HG02840 (cell line): ENCODE measurements at regions not wholly inside any gene's neighbourhood (a gene's known extent, or its start where the extent isn't known, plus 50 kb on each side); places are given as distances from the start of the nearest gene placed in this dataset.

Experiments
- ATAC-seq: cut with Tn5 transposase; IDR thresholded peaks from one replicate; pipeline ENCODE4 v1.9.1; 2021; ENCODE audit warnings: mild to moderate bottlenecking, moderate library complexity, moderate number of reproducible peaks; ENCODE audit not compliant: unreplicated experiment, low FRiP score

DNA sequence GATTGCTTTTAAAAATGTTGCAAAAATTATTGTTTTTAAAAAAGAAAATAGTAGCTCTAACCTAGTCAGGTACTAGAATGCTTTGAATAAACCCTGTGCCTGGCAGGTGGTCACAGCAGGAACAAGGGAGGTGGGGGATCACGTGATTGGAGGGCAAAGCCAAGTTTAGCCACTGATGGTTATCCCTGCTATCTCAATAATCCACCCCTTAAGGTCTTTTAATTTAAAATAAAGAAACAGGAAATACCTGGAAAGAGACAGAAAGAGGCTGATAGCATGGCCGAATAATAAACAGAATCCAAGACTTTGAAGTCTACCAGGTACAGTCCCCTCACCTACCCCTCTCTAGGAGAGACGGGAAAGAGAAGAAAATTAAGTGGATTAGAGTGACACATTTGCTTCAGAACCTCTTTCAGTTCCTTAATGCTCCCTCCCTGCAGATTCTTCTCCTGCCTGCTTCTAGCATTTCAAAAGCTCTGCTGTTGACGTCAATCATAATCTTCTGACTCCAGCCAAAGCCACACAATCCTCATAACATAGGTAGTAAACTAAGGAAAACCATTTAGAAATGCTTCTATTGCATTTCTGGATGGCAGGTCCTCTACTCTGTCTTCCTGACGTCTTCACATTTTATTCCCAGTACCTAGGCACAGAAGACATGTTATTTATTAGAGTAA is 303.4 kb upstream of the MME start:
- ATAC-seq = no peak

DNA sequence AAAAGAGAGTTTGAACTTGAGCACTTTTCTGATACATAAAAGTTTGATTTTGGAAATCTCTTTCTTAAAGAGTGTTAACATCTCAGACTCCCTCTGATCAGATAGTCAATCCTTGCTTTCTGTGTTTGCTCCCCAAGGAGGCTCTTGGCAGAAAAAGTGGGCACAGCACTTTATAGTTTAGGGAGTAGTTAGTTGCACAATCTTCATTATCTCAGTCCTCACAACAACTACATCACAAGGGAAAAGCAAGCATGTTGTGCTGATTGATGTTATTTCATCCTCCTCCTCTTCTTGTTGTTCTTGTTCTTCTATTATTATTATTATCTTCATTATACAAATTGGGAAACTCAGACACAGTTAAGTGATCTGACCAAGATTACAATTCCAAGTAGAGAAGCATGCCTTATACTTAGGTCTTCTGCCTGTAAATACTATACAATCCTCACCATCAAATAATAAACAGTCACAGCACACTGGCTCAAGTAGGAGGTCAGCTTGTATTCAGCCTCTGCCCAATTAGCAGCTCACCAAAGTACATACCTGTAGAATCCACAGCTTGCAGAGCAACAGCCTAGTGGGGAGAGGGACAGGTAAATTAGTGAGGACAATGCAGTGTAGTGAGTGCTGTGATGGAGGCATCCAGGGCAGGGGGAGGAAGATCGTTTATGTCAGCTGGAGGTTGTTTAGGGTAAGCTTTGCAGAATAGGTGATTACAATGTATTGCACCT is 304.1 kb upstream of the MME start:
- no peak for ATAC-seq

DNA sequence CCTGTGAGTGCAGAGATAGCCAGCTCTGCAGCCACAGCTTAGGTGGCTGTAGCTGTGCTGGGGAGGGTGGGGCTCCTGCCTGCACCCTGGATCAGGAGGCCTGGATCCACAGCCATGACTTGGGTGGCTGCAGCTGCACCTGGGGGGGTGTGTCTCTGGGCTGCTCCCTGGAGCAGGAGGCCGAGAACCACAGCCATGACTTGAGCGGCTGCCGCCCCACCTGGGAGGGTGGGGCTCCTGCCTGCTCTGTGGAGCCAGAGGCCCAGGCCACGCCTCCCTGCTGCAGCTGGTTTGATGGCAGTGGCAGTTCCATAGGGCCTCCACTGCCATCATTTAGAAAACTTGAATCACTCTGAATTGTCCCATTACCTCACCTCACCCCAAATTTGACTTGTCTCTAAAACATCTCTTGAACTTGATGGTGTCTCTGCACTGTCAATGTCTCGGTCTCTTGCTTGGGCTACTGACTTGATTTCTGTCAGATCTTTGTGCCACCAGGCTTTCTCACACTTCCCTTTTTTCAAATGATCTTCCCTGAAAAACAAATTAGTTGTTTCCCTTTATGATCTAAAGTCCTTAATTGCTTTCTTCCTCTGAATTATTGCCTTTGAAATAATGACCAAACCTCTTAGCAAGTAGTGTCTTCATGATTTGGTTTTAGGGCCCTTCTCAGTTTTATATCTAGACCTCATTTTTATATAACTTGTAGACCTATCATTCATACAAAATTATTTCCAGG is 313.2 kb upstream of the MME start:
- ATAC-seq = no peak

DNA sequence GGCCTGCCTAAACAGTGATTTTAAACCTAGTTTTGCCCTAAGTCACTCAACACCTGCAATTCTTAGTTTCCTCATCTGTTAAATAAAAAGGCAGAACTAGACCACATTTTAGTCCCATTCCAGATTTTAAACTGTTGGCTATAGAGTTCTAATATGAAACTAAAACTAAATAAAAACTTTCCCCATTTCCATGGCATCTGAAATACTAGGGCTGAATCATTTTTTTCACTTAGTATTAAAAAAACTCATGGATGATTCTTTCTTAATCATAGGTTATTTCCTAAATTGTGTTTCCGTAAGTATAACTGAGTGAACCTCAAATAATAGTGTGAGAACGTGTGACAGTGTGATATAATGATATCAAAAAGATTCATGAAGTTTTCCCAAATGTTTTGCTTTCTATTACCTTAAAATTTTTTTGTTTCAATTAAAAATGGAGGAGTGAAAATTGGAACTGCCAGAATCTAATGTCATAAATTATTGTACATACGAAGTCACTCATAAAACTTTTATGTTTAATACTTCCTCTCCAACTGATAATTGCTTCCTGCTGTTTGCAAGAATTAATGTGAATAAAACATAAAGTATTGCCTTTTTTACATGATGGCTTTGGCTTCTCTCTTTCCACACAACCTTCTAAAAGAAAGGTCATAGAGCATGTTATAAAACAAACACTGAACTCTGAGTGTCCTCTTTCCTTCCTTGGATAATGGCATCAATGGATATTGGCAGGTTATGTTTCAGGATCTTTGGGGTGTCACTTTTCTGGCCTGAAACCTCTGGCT is 315.1 kb upstream of the MME start:
- ATAC-seq = no peak

DNA sequence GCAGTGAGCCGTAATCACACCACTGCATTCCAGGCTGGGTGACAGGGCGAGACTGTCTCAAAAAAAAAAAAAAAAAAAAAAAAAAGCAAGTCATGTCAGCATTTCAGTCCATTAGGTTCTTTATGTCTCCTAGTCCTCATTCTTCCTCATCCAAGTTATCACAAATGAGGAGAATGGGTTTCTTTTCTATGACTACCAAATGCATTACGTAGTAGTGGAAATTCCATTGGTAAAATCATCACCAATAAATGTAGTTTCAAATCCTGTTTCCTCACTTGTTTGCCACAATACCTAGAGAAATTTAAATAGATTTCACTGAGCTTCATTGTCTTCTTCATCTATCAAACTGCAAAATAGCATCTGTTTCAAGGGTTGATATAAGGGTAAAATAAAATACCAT is 317.6 kb upstream of the MME start:
- ATAC-seq = no peak

DNA sequence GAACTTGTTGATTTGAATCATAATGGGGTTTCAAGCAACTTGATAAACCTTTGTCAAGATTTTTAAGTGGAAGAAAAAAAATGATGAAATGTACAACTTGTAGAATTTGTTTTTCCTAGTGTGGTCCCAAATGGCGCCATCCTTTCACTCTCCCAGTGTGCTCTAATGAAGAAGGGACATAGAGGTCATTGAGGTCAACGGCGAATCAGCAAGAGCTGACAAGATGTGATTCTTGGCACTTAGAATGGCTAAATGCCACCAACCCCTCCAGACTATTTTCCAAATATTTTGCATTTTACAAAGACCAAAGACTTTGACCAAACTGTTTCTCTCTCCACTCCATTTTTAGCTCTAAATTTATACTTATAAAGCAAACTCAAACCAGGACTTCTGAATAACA is 320.2 kb upstream of the MME start:
- no peak for ATAC-seq

DNA sequence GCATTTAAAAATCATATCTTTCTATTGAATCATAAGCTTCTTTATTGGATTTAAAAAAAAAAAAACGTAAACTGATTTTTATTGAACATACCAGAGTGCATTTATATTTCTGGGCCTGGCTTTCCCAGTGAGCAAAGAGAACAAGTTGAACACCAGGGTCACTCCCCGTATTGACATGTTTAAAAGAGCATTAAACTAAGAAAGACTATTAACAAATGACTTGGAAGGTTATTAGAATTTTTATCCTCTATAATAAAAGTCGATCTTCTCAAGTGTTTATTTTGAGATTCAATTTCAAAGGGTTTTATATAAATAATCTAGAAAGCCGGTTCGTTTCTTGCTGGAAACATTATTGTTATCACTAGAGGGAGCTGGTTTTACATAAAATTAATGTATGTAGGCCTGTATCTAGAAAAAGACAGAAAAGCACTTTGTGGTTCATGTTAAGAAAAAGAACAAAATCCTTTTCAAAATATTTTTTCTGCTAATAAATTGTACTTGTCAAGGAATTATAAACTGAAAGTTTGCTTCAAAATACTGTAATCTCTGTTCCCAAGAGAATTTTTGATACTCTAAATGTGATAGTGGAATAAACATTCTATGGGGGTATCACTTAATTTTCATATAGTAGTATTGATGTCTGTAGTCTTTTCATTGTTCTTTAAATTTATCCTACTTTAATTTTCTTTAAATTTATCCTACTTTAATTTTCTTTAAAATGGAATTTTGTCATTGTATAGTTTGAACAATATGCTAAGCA is 321.8 kb upstream of the MME start:
- no peak for ATAC-seq

DNA sequence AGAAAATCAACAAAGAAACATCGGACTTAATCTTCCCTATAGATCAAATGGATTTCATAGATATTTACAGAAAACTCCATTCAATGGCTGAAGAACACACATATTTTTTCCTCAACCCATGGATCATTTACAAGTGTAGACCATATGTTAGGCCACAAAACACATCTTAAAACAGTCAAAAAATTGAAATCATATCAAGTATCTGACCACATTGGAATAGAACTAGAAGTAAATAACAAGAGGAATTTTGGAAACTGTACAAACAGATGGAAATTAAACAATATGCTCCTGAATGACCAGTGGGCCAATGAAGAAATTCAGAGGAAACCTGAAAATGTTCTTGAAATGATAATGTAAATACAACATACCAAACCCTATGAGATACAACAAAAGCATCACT is 323.1 kb upstream of the GPR149 start:
- no peak for ATAC-seq

DNA sequence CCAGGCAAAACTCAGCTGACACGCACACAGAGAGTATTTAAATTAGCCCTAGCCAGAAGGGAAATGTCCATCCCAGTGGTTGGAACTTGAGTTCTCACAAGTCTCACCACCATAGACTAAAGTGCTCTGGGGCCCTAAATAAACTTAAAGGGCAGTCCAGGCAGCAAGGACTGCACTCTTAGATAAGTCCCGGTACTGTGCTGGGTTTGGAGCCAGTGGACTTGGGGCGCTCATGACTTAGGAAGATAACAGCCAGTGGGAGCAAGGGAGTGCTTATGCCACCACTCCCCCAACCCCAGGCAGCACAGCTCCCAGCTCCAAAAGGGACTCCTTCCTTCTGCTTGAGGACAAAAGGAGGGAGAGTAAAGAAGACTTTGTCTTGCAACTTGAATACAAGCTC is 319.5 kb upstream of the GPR149 start:
- no peak for ATAC-seq

DNA sequence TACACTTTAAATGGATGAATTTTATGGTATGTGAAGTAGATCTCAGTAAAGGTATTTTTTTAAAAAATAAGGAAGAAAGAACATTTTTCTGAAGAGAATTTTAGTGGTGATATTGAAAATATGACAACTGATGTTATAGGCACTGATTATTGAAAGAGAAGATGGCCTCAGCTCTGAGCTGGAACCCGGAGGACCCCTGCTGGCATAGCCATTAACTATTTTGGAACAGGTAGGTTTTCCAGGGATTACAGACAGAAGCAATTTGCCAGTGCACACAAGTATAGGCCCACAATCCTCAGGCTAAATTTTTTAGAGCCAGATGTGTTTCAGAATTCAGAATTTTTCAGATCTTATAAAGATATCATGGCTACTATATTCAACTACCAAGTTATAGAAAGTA is 315.9 kb upstream of the GPR149 start:
- no peak for ATAC-seq

DNA sequence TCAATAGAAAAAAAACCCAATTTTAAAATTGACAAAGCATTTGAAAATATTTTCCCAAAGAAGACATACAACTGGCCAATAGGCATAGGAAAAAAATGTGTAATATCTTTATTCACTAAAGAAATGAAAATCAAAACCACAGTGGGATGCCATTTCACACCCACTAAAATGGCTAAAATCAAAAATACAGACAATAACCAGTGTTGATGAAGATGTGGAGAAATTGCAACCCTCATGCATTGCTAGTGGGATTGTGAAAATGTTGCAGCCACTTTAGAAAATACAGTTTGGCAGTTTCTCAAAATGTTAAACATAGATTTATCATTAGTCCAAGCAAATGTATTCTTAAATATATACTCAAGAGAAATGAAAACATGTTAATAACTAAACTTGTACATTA is 315.1 kb upstream of the GPR149 start:
- no peak for ATAC-seq

DNA sequence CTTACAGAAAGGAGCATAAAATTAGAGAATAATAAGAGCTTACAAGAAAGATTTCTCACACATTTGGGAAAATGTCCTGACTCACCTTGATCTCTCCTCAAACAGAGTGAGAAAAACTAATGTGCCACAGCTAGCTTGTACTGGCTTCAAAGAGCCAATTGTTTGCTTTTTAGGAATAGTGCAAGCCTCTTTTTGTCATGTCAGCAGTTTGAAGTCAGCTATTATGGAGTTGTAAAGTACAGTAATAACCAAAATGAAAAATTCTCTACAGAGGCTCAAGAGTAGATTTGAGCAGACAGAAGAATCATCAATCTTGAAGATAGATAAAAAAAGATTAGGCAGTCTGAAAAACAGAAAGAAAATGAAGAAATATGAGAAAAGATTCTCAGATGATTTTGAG is 313.4 kb upstream of the GPR149 start:
- ATAC-seq = no peak

DNA sequence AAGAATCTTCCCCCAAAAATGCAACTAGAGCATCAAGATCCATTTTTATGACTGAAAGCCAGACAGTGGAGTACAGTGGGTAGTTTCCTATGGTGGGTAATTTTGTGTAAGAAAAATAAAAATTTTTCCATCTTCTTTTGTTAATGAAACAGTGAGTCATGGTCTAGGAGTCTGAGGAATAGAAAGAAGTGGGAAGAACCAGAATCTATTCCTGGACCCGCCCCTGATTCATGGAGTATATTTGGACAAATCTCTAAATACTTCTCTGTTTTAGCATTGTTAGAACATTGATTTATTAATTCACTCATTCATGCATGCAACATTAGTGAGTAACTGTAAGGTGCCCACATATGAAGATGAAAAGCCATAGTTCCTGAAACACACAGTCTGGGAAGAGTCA is 304.5 kb upstream of the GPR149 start:
- ATAC-seq = no peak

DNA sequence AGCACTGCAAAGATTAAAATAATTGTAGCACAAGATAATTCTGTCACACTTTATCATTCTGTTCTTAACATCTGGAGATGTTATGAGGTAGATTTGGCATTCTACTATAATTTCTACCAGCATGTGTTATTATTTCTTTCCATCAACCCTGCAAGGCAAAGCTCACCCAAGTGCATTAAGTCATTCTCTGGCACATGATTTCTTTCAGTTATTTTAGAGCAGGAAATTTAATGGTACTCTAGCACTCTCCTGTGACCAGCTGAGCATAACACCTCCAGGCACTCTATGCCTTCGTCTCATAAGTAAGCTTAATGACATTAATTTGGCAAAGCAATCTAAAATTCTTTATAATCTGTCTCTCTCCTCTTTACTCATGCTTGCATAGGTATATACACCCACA is 300.2 kb upstream of the GPR149 start:
- ATAC-seq = no peak

DNA sequence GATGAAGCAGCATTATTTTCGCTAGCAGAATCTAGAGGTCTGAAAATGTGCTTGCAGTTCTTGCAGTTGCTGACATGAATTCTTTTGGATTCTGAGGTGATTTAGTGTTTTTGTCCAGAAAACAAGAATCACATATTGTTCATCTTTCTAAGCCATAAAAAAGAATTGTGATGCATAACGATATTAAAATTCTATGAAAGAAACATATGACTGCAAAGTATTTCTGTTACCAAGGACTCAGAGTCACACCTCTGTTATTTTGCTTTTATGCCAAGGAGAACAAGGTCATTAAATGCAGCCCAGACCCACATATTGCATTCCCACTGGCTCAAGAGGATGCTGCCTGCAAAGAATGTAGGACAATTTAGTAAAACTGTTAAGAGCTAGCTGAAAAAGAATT is 299.8 kb upstream of the GPR149 start:
- no peak for ATAC-seq

DNA sequence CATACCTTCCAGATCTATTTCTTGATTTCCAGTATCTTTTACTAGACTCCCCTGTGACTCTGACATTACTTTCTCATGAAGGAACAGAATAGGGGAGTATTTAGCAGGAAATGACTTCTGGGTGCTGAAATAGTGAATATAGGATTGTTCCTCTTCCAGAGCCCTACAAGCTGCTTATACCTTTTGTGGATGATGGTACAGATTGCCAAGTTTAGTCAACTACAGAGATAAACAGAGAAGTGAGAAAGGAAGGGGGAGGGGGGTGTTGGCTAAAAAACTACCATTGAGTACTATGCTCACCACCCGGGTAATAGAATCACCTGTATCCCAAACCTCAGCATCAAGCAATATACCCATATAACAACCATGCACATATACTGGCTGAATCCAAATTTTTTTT is 298.3 kb upstream of the GPR149 start:
- ATAC-seq = no peak

DNA sequence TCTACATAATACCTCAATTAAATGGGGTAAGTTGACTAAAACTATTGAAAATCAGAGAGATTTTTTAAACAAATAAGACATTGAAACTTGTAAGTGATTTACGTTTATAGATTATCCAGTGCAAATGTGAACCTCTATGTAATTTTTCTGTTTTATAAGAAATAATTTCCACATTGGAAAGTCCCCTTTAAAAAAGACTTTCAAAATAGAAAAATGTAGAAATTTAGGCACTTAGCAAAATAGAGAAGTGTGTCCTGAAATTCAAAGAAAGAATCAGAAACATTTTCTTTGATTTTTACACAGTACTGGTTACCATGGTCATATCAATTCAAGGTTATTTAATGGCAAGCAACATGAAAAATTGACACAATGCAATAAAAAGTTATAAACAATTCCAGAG is 290.9 kb upstream of the GPR149 start:
- no peak for ATAC-seq

DNA sequence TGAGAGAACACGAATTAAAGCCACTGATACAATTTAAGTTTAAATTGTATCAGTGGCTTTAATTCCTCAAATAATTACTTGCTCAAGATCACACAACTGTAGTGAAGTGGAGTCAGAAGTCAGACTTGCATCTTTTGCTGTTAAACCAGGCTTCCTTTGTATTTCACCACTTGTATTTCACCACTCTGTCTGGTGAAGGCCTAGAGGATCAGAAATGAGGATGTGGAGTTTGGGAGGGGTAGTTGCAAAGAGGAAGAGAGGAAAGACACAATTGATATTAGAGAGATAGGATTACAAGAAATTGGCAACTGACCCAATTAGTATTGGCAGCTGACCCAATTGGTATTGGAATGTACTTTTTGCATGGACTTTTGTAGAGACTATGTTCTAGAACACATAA is 288.1 kb upstream of the GPR149 start:
- ATAC-seq = no peak

DNA sequence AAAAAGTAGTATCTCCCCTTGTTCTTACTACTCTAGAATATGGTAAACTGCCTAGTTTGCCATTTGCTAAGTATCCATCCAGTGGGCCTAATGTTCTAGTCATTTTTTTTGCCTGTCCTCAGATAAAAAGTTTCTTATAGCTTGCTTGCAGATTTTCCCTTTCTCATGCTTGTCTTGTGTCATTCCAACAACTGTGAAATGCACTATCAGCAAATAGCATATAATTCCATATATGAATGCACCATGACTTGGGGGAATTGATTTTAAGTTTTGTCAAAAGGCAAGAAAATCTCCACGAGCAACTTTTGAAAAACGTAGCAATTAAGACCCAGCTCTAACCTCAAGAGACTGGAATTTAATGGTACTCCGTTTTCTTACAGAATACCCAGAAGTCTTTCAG is 286.2 kb upstream of the GPR149 start:
- no peak for ATAC-seq

DNA sequence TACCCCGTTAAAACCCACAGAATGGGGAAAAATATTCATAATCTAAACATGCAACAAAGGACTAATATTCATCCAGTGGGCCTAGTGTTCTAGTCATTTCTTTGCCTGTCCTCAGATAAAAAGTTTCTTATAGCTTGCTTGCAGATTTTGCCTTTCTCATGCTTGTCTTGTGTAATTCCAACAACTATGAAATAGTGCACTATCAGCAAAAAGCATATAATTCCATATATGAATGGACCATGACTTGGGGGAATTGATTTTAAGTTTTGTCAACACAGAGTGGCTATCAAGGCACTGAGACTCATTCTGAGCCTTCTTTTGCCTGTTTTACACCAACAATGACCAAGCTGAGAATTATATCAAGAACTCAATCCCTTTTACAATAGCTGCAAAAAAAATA is 278.6 kb upstream of the GPR149 start:
- no peak for ATAC-seq
